ENCODE measurements at regions not wholly inside any gene's neighbourhood (a gene's known extent, or its start where the extent isn't known, plus 50 kb on each side); places are given as distances from the start of the nearest gene placed in this dataset.

- Mint-ChIP-seq H3K27ac (no peak overlapping the region), H3K4me3 (no peak overlapping the region), H3K27me3 (peaks cover 34% of the 10 kb centered on the region), H3K4me1 (no peaks in the 10 kb centered on the region), H3K36me3 (ENCODE audit: low read depth) (peaks cover 2% of the 10 kb centered on the region)
- H3K9me3 ChIP-seq (ENCODE audit: control insufficient read depth, low read length, poor library complexity, severe bottlenecking): no peaks in the 10 kb centered on the region
- ATAC-seq: no peak
- no peak for DNase-seq
These were observed 306.3 kb downstream of the PRL start for GRCh38 chr6:21990577-21990976.

DNA sequence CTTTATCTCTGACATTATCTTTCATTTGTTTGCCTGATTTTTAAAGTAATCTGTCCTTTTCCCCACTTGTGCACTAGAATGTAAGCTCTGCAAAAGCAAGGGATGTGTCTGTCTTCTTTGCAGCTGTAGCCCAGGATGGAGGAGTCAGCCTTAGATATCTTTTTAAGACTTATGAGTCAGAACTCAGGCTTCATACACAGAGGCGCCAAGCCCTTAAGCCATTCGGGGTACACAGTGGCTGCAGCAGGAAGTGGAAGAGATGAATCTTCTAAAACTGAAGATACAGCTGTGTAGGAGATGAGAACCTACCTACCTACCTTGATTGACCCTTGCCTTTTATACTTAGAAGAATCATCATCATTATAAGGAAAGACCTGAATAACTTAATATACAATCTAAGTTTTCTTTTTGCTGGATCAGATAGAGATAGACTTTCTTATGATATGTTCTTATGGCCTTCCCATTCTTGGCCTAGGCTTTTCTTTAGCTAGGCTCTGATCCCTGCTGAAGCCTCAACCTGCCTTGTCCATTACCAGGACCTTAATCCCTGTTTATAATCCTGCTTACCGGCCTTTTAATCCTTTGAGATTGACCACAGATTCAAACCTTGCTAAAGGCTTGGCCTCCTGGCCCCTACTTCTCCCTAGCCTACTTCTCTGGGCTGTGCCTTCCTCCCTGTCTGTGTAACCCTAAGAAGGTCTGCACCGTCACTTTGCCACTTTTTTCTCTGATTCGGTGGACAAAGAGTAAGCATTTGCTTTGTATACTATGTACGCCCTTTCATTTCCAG lies 304.5 kb downstream of the PRL start:
- Mint-ChIP-seq H3K27me3 (peaks cover 28% of the 10 kb centered on the region), H3K4me1 (no peaks in the 10 kb centered on the region), H3K27ac (no peak overlapping the region), H3K4me3 (no peak overlapping the region), H3K36me3 (ENCODE audit: low read depth) (peaks cover 2% of the 10 kb centered on the region)
- no peaks in the 10 kb centered on the region for H3K9me3 ChIP-seq (ENCODE audit: control insufficient read depth, low read length, poor library complexity, severe bottlenecking)
- no peak for DNase-seq
- ATAC-seq: no peak

DNA sequence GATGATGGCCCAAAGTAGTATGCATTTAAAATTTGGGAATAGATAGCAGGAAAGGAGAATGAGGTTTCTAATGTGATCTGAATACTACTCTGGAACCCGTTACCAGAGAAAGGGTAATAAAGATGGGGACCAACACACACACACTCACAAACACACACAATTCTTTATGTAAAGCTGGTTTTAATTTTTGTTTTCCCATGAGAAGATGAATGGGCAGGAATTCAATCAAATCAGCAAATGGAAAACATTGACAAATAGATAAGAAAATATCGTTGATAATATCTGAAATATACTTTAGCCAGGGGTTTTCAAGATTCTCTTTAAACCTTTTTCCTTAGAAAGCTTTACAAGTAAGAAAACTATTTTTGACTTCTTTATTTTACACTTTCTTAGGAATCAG lies 303.0 kb downstream of the PRL start:
- Mint-ChIP-seq H3K4me3 (no peak overlapping the region), H3K27me3 (peaks cover 28% of the 10 kb centered on the region), H3K4me1 (no peaks in the 10 kb centered on the region), H3K27ac (no peak overlapping the region), H3K36me3 (ENCODE audit: low read depth) (peaks cover 2% of the 10 kb centered on the region)
- ATAC-seq (no peak), DNase-seq (no peak)
- H3K9me3 ChIP-seq (ENCODE audit: control insufficient read depth, low read length, poor library complexity, severe bottlenecking): no peaks in the 10 kb centered on the region

DNA sequence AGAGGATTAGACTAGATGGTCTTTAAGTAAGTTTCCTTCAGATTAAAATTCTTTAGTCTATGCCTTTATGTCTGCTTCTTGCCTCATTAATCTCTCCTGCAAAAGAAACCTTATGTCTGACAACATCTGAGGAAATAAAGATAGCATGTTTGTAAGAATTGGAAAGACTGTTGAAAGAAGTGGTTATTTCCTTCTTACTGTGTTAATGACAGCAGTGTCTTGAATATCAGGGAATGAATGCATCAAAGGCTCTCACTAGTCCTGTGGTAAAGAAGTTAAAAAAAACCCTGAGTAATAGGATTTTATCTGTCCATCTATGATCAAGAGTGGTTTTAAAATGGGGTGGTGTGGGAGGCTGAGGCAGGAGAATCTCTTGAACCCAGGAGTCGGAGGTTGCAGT lies 302.0 kb downstream of the PRL start:
- H3K36me3 Mint-ChIP-seq (ENCODE audit: low read depth): peaks cover 2% of the 10 kb centered on the region
- ATAC-seq: no peak
- H3K27me3 Mint-ChIP-seq: peaks cover 34% of the 10 kb centered on the region
- no peaks in the 10 kb centered on the region for H3K9me3 ChIP-seq (ENCODE audit: control insufficient read depth, low read length, poor library complexity, severe bottlenecking)
- no peaks in the 10 kb centered on the region for H3K4me1 Mint-ChIP-seq
- no peak for DNase-seq
- no peak overlapping the region for H3K4me3 Mint-ChIP-seq
- no peak overlapping the region for H3K27ac Mint-ChIP-seq

- no peak for ATAC-seq
- DNase-seq: no peak
- H3K27me3 Mint-ChIP-seq: peaks cover 34% of the 10 kb centered on the region
- no peak overlapping the region for H3K27ac Mint-ChIP-seq
- H3K36me3 Mint-ChIP-seq (ENCODE audit: low read depth): peaks cover 2% of the 10 kb centered on the region
- no peaks in the 10 kb centered on the region for H3K4me1 Mint-ChIP-seq
- H3K9me3 ChIP-seq (ENCODE audit: control insufficient read depth, low read length, poor library complexity, severe bottlenecking): no peaks in the 10 kb centered on the region
- H3K4me3 Mint-ChIP-seq: no peak overlapping the region
These were observed 301.5 kb downstream of the PRL start for GRCh38 chr6:21995318-21995717.

- Mint-ChIP-seq H3K4me1 (no peaks in the 10 kb centered on the region), H3K36me3 (ENCODE audit: low read depth) (peaks cover 2% of the 10 kb centered on the region), H3K4me3 (no peak overlapping the region), H3K27ac (no peak overlapping the region), H3K27me3 (peaks cover 34% of the 10 kb centered on the region)
- no peaks in the 10 kb centered on the region for H3K9me3 ChIP-seq (ENCODE audit: control insufficient read depth, low read length, poor library complexity, severe bottlenecking)
- no peak for DNase-seq
- ATAC-seq: no peak
These were observed 300.3 kb downstream of the PRL start for GRCh38 chr6:21996425-21997118.

DNA sequence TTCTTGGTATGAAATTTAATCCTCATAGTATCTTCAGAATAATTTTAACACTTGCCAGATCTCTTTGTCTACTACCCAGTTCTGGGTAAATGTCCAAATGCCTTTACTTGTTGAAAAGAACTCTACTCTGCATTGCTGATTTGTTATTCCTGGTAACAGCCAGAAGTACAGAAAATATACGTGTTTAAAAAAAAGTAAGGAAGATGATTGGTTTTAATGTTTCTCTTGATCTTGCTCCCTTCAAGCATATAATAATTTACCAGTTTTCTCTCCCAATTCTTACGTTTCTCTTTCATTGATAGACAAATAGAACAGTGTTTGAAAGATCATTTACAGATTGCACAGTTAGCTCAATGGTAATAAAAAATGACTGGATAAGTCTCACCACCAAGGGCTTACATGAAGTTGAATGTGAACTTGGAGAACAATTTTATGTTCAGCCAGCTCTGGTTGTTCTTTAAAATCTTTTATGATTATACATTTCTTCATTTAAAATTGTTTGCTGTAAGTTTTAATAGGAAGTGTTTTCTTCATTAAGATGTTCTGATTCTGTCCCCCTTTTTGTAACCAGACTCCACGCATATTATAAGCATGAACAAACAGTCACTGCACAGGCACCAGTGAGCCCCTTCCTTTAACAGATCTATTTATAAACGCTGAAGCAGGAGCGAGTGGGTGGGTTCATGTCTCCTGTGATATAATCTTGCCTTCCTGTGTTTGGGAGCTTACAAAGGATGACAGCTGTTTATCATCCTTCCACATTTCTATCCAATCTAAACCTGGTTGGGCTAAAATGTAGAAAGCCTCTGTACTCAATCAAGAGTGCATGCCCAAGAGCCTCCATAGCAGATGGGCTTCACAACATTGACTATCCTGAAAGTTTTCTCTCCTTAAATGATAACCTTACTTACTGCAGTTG lies 299.5 kb downstream of the PRL start:
- no peak for ATAC-seq
- H3K4me3 Mint-ChIP-seq: no peak overlapping the region

GRCh38 chr6:21998582-21998981 lies 298.3 kb downstream of the PRL start:
- no peaks in the 10 kb centered on the region for H3K9me3 ChIP-seq (ENCODE audit: control insufficient read depth, low read length, poor library complexity, severe bottlenecking)
- no peaks in the 10 kb centered on the region for H3K4me1 Mint-ChIP-seq
- no peaks in the 10 kb centered on the region for H3K36me3 Mint-ChIP-seq (ENCODE audit: low read depth)
- ATAC-seq (no peak), DNase-seq (no peak)
- no peak overlapping the region for H3K27ac Mint-ChIP-seq
- H3K27me3 Mint-ChIP-seq: peaks cover 14% of the 10 kb centered on the region
- no peak overlapping the region for H3K4me3 Mint-ChIP-seq

More for the DNA sequence above, 299.5 kb downstream of the PRL start:
- H3K9me3 ChIP-seq (ENCODE audit: control insufficient read depth, low read length, poor library complexity, severe bottlenecking): no peaks in the 10 kb centered on the region
- peaks cover 2% of the 10 kb centered on the region for H3K36me3 Mint-ChIP-seq (ENCODE audit: low read depth)
- DNase-seq: no peak
- peaks cover 26% of the 10 kb centered on the region for H3K27me3 Mint-ChIP-seq
- no peak overlapping the region for H3K27ac Mint-ChIP-seq
- no peaks in the 10 kb centered on the region for H3K4me1 Mint-ChIP-seq

DNA sequence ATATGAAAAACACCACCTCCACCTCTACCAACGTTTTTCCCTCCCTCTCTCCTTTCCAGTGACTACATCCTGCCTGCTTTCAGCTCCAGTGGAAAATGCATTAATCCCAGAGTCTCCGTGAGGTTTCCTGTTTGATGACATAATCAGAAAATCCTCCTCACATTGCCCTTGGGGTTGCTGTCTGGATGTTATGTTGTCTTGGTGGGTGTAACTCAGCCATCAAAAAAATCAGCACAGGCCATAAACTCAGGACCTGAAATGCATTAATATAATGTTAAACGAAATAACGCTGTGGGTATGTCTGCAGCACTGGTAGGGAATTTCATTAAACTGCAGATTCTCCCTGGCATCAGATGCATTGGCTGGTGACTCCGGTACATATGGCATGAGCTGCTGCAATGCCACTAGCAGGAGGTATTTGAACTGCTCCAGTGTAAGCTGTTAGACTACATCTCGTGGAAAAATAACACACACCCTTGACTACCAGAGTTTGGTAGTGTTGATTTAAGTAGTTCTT lies 297.8 kb downstream of the PRL start:
- no peak for DNase-seq
- H3K4me3 Mint-ChIP-seq: no peak overlapping the region
- ATAC-seq: no peak

GRCh38 chr6:21999741-22000140 lies 297.1 kb downstream of the PRL start:
- Mint-ChIP-seq H3K36me3 (ENCODE audit: low read depth) (no peaks in the 10 kb centered on the region), H3K4me3 (no peak overlapping the region), H3K27ac (no peak overlapping the region), H3K4me1 (no peaks in the 10 kb centered on the region), H3K27me3 (peaks cover 10% of the 10 kb centered on the region)
- no peak for ATAC-seq
- DNase-seq: no peak
- no peaks in the 10 kb centered on the region for H3K9me3 ChIP-seq (ENCODE audit: control insufficient read depth, low read length, poor library complexity, severe bottlenecking)

More for the DNA sequence above, 297.8 kb downstream of the PRL start:
- no peak overlapping the region for H3K27ac Mint-ChIP-seq
- no peaks in the 10 kb centered on the region for H3K4me1 Mint-ChIP-seq
- H3K27me3 Mint-ChIP-seq: peaks cover 10% of the 10 kb centered on the region
- H3K9me3 ChIP-seq (ENCODE audit: control insufficient read depth, low read length, poor library complexity, severe bottlenecking): no peaks in the 10 kb centered on the region
- no peaks in the 10 kb centered on the region for H3K36me3 Mint-ChIP-seq (ENCODE audit: low read depth)

- H3K27me3 Mint-ChIP-seq: peaks cover 10% of the 10 kb centered on the region
- H3K27ac Mint-ChIP-seq: no peak overlapping the region
- no peaks in the 10 kb centered on the region for H3K4me1 Mint-ChIP-seq
- H3K4me3 Mint-ChIP-seq: no peak overlapping the region
- no peak for DNase-seq
- no peaks in the 10 kb centered on the region for H3K36me3 Mint-ChIP-seq (ENCODE audit: low read depth)
- no peak for ATAC-seq
- H3K9me3 ChIP-seq (ENCODE audit: control insufficient read depth, low read length, poor library complexity, severe bottlenecking): no peaks in the 10 kb centered on the region
These were observed 295.3 kb downstream of the PRL start for GRCh38 chr6:22001396-22002027.

- no peak for ATAC-seq
- Mint-ChIP-seq H3K4me3 (no peak overlapping the region), H3K27ac (no peak overlapping the region), H3K36me3 (ENCODE audit: low read depth) (no peaks in the 10 kb centered on the region), H3K27me3 (peaks cover 10% of the 10 kb centered on the region), H3K4me1 (no peaks in the 10 kb centered on the region)
- no peak for DNase-seq
- H3K9me3 ChIP-seq (ENCODE audit: control insufficient read depth, low read length, poor library complexity, severe bottlenecking): no peaks in the 10 kb centered on the region
These were observed 293.5 kb downstream of the PRL start for GRCh38 chr6:22003287-22003686.
